OCI-LY3 (cell line): ENCODE measurements at regions not wholly inside any gene's neighbourhood (a gene's known extent, or its start where the extent isn't known, plus 50 kb on each side); places are given as distances from the start of the nearest gene placed in this dataset.

ENCODE experiments used
- H2AFZ ChIP-seq: fragments of 200-600, 300-600 bp; shearing (Covaris generic); 2 replicates; pipeline ENCODE4 v1.6.0; 2014; ENCODE audit warnings: antibody characterized with exemption, low read depth, low read length
- H3K27ac ChIP-seq: fragments of 200-600, 300-600 bp; sonication (generic); 2 replicates; pipeline ENCODE4 v1.5.1; 2014; ENCODE audit warnings: mild to moderate bottlenecking, low read length, moderate library complexity, mixed read lengths
- H3K27me3 ChIP-seq: fragments of 200-600, 300-600 bp; sonication (generic); 2 replicates; pipeline ENCODE4 v1.6.1; 2014; ENCODE audit warnings: low read depth, low read length, mixed read lengths
- H3K36me3 ChIP-seq: fragments of 200-600, 300-600 bp; sonication (generic); replicated peaks from 2 replicates; pipeline ENCODE3; 2014; ENCODE audit warnings: low read depth, low read length, mixed read lengths
- H3K4me1 ChIP-seq: fragments of 300-600, 200-600 bp; sonication (generic); 2 replicates; pipeline ENCODE4 v1.6.1; 2014; ENCODE audit warnings: low read length, mixed read lengths
- H3K4me2 ChIP-seq: fragments of 200-600, 300-600 bp; sonication (generic); 2 replicates; pipeline ENCODE4 v1.6.1; 2014; ENCODE audit warnings: low read length, mixed read lengths
- H3K4me3 ChIP-seq: fragments of 300-600, 200-600 bp; sonication (generic); 2 replicates; pipeline ENCODE4 v1.5.1; 2014; ENCODE audit warnings: antibody characterized with exemption, mild to moderate bottlenecking, low read length, moderate library complexity
- H3K79me2 ChIP-seq: fragments of 300-600, 200-600 bp; shearing (Covaris generic); 2 replicates; pipeline ENCODE4 v1.6.1; 2014; ENCODE audit warnings: mild to moderate bottlenecking, low read length, mixed read lengths
- H3K9ac ChIP-seq: fragments of 300-600, 200-600 bp; shearing (Covaris generic); 2 replicates; pipeline ENCODE4 v1.6.0; 2014; ENCODE audit warnings: mild to moderate bottlenecking, low read length, moderate library complexity
- H3K9me3 ChIP-seq: fragments of 200-600, 300-600 bp; shearing (Covaris generic); 2 replicates; pipeline ENCODE4 v1.6.1; 2014; ENCODE audit warnings: low read length, mixed read lengths; ENCODE audit not compliant: insufficient read depth
- H4K20me1 ChIP-seq: fragments of 200-600, 300-600 bp; sonication (generic); 2 replicates; pipeline ENCODE4 v1.6.1; 2016; ENCODE audit warnings: low read length, mixed read lengths; ENCODE audit not compliant: insufficient read depth
- CTCF ChIP-seq: fragments of 200-600, 300-600 bp; sonication (generic); IDR thresholded peaks from 2 replicates; pipeline ENCODE4 v1.5.1; 2014; ENCODE audit warnings: antibody characterized with exemption, low read length, low read depth
- EZH2phosphoT487 ChIP-seq: fragments of 200-600 bp; shearing (Covaris generic); IDR thresholded peaks from 2 replicates; pipeline ENCODE4 v1.6.1; 2018; ENCODE audit warnings: antibody characterized with exemption, mixed run types, low read depth

GRCh38 chr2:16245481-16246054 lies 305.2 kb downstream of the MYCN start:
- no peak overlapping the region for H3K4me3 ChIP-seq
- H3K4me1 ChIP-seq = no peaks in the 10 kb centered on the region
- H3K9me3 ChIP-seq = no peaks in the 10 kb centered on the region
- no peaks in the 10 kb centered on the region for H3K79me2 ChIP-seq
- no peaks in the 10 kb centered on the region for H3K36me3 ChIP-seq
- H3K4me2 ChIP-seq = no peak overlapping the region
- H4K20me1 ChIP-seq = no peaks in the 10 kb centered on the region
- no peak overlapping the region for H3K27ac ChIP-seq
- no peak overlapping the region for H3K9ac ChIP-seq
- no peak overlapping the region for H2AFZ ChIP-seq
- H3K27me3 ChIP-seq = peaks cover 28% of the 10 kb centered on the region; the same call in 1 of the 2 replicates
- no peak for TF ChIP-seq EZH2phosphoT487
- TF ChIP-seq CTCF = no peak

GRCh38 chr2:16244966-16245320 lies 304.6 kb downstream of the MYCN start:
- Histone ChIP-seq H3K4me1 (no peaks in the 10 kb centered on the region), H3K9me3 (no peaks in the 10 kb centered on the region), H2AFZ (no peak overlapping the region), H3K79me2 (no peaks in the 10 kb centered on the region), H3K27me3 (peaks cover 28% of the 10 kb centered on the region; the same call in 1 of the 2 replicates), H3K4me3 (no peak overlapping the region), H3K27ac (no peak overlapping the region), H3K4me2 (no peak overlapping the region), H4K20me1 (no peaks in the 10 kb centered on the region), H3K36me3 (no peaks in the 10 kb centered on the region), H3K9ac (no peak overlapping the region)
- TF ChIP-seq EZH2phosphoT487 (no peak), CTCF (no peak)

GRCh38 chr2:16244153-16244965 lies 304.0 kb downstream of the MYCN start:
- H3K4me3 ChIP-seq = no peak overlapping the region
- no peak overlapping the region for H3K4me2 ChIP-seq
- no peaks in the 10 kb centered on the region for H3K79me2 ChIP-seq
- no peak overlapping the region for H3K9ac ChIP-seq
- no peaks in the 10 kb centered on the region for H3K9me3 ChIP-seq
- H2AFZ ChIP-seq = no peak overlapping the region
- TF ChIP-seq CTCF (no peak), EZH2phosphoT487 (no peak)
- peaks cover 27% of the 10 kb centered on the region; the same call in 1 of the 2 replicates for H3K27me3 ChIP-seq
- no peaks in the 10 kb centered on the region for H3K4me1 ChIP-seq
- no peak overlapping the region for H3K27ac ChIP-seq
- no peaks in the 10 kb centered on the region for H3K36me3 ChIP-seq
- no peaks in the 10 kb centered on the region for H4K20me1 ChIP-seq

GRCh38 chr2:16243411-16243996 lies 303.2 kb downstream of the MYCN start:
- no peaks in the 10 kb centered on the region for H3K79me2 ChIP-seq
- no peaks in the 10 kb centered on the region for H4K20me1 ChIP-seq
- no peak overlapping the region for H2AFZ ChIP-seq
- H3K9me3 ChIP-seq = no peaks in the 10 kb centered on the region
- no peak overlapping the region for H3K4me2 ChIP-seq
- no peak overlapping the region for H3K27ac ChIP-seq
- TF ChIP-seq CTCF (no peak), EZH2phosphoT487 (no peak)
- peaks cover 25% of the 10 kb centered on the region; the same call in 1 of the 2 replicates for H3K27me3 ChIP-seq
- no peak overlapping the region for H3K4me3 ChIP-seq
- H3K36me3 ChIP-seq = no peaks in the 10 kb centered on the region
- H3K4me1 ChIP-seq = no peaks in the 10 kb centered on the region
- no peak overlapping the region for H3K9ac ChIP-seq
